ENCODE measurements at regions not wholly inside any gene's neighbourhood (a gene's known extent, or its start where the extent isn't known, plus 50 kb on each side); places are given as distances from the start of the nearest gene placed in this dataset.

DNA sequence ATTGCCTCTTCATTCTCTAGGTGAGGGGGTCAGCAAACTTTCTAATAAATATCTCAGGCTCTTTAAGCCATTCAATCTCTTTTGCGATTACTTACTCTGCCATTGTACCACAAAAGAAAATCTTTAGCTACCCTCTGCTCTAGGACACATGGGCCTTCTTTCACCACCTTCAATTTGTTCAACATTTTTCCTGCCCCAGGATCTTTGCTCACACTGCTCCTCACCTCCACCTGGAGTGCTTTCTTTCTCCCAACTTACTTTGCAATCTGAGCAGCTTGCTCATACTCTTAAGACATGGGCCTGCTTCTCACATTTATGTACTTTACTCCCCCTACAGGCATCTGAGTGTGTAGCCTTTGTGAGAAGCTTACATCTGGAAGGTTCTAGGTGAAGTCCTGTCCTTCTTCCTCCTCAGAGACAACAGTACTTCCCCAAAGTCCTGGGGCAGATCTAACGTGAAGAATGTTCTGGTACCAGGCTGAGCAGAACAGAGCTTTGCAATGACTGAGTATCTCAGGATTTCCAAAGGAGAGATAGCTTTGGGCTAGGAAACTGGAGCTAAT lies 55.0 kb upstream of the PRDM5 start:
- Histone ChIP-seq H3K4me3 (no peak overlapping the region), H3K4me1 (no peaks in the 10 kb centered on the region), H3K9me3 (no peaks in the 10 kb centered on the region), H3K36me3 (no peaks in the 10 kb centered on the region), H3K27ac (no peak overlapping the region), H3K27me3 (no peaks in the 10 kb centered on the region)
- DNase-seq (ENCODE audit: low spot score in 2 of 2) = no peak
- peak in 1 of 3 experiments; percentile 41 for TF ChIP-seq CTCF (IDR thresholded peaks at IDR 0.05)
- intact Hi-C loops (cut with DNase I) = no loop called here

DNA sequence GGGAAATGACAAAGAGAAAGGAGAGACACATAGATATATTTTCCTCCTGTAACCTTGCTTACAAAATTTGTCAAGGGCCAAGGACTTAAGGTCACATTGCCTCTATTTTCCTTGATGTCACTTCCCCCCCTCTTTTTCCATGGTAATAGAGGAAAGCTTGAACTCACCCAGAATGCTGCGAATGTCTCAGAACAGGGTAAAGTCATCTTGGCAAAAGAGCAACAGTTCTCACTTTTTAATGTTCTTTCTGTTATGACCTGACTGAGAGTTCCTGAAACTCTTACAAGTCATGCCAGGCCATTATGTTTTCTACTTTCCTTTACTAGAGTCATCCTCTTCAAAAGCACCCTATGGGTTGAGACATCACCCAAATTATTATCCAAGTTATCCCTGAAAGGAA lies 50.7 kb upstream of the PRDM5 start:
- no peak for TF ChIP-seq CTCF (IDR thresholded peaks at IDR 0.05)
- no peak overlapping the region for H3K27ac ChIP-seq
- H3K4me1 ChIP-seq = no peaks in the 10 kb centered on the region
- no peak overlapping the region for H3K4me3 ChIP-seq
- H3K9me3 ChIP-seq = no peaks in the 10 kb centered on the region
- no peaks in the 10 kb centered on the region for H3K27me3 ChIP-seq
- no peak for DNase-seq (ENCODE audit: low spot score in 2 of 2)
- intact Hi-C loops (cut with DNase I) = no loop called here
- H3K36me3 ChIP-seq = no peaks in the 10 kb centered on the region

All from ascending aorta (tissue), 2 donors.